A673 (cell line): ENCODE measurements at regions not wholly inside any gene's neighbourhood (a gene's known extent, or its start where the extent isn't known, plus 50 kb on each side); places are given as distances from the start of the nearest gene placed in this dataset.

Experiments used
- BruUV-seq: library from RNA; stranded (reverse); fragments of 400-500 nt; replicated peaks from 2 replicates; lab custom pipeline; 2021; lab: Mats Ljungman, UMichigan
- CTCF ChIA-PET: fragments of 300-600 bp; sonication (Branson Sonifier 250); formaldehyde crosslinking; loops from one replicate; lab custom pipeline; 2022; ENCODE audit warnings: antibody characterized with exemption; lab: Charles Lee
- POLR2A ChIA-PET: fragments of 300-600 bp; sonication (Branson Sonifier 250); formaldehyde crosslinking; loops from one replicate; lab custom pipeline; 2022; ENCODE audit warnings: antibody characterized with exemption; ENCODE audit not compliant: low non-redundant PET; lab: Charles Lee
- DNase-seq: peaks from one replicate; pipeline ENCODE4 v3.0.0-alpha.2; 2015; ENCODE audit warnings: low spot score
- H3K27ac ChIP-seq: fragments of 200-600 bp; sonication (generic); 2 replicates; pipeline ENCODE4 v1.5.1; 2016; ENCODE audit warnings: mixed run types, low read depth, mild to moderate bottlenecking, mixed read lengths, antibody characterized with exemption, low read length; ENCODE audit not compliant: poor library complexity, severe bottlenecking
- H3K27me3 ChIP-seq: fragments of 200-600 bp; sonication (generic); replicated peaks from 2 replicates; pipeline ENCODE4 v1.6.1; 2017; ENCODE audit warnings: mixed run types, low read depth, mild to moderate bottlenecking, mixed read lengths, antibody characterized with exemption, low read length; ENCODE audit not compliant: insufficient read depth, poor library complexity
- H3K36me3 ChIP-seq: fragments of 200-600 bp; sonication (generic); 2 replicates; pipeline ENCODE4 v1.6.1; 2016; ENCODE audit warnings: mixed run types, mild to moderate bottlenecking, mixed read lengths, antibody characterized with exemption, low read length; ENCODE audit not compliant: insufficient read depth, poor library complexity, severe bottlenecking
- H3K4me1 ChIP-seq: fragments of 200-600 bp; sonication (generic); 2 replicates; pipeline ENCODE4 v1.6.1; 2017; ENCODE audit warnings: mixed run types, mild to moderate bottlenecking, mixed read lengths, antibody characterized with exemption, low read length; ENCODE audit not compliant: insufficient read depth, poor library complexity, severe bottlenecking
- H3K4me3 ChIP-seq: fragments of 200-600 bp; sonication (generic); 2 replicates; pipeline ENCODE4 v1.5.1; 2016; ENCODE audit warnings: low read depth, mixed run types, mild to moderate bottlenecking, mixed read lengths, low read length; ENCODE audit not compliant: poor library complexity, severe bottlenecking
- H3K9me3 ChIP-seq: fragments of 200-600 bp; sonication (generic); 2 replicates; pipeline ENCODE4 v1.6.1; 2016; ENCODE audit warnings: mixed run types, low read depth, mild to moderate bottlenecking, mixed read lengths, antibody characterized with exemption, low read length; ENCODE audit not compliant: poor library complexity, severe bottlenecking
- CTCF ChIP-seq: fragments of 300-800, 200-600 bp; sonication (generic); conservative IDR thresholded peaks from 2 replicates; pipeline ENCODE4 v1.5.1; 2017; ENCODE audit warnings: low read depth, mild to moderate bottlenecking, antibody characterized with exemption, low read length, moderate library complexity, mixed read lengths
- EZH2 ChIP-seq: fragments of 200-600 bp; sonication (generic); IDR thresholded peaks from 2 replicates; pipeline ENCODE4 v1.6.1; 2017; ENCODE audit warnings: borderline replicate concordance, low read depth, mild to moderate bottlenecking, mixed read lengths, antibody characterized with exemption, low read length; ENCODE audit not compliant: poor library complexity, severe bottlenecking
- intact Hi-C: fragments of 100-400 bp; cut with micrococcal nuclease; formaldehyde crosslinking; loops from one replicate; pipeline ENCODE4 v1.10.0; 2022; ENCODE audit not compliant: unreplicated experiment

- POLR2A ChIA-PET = no interaction called here
- no peak overlapping the region for H3K4me3 ChIP-seq
- no peaks in the 10 kb centered on the region for H3K27me3 ChIP-seq
- intact Hi-C loops = no loop called here
- BruUV-seq = no TSS peak
- CTCF ChIA-PET = no interaction called here
- H3K27ac ChIP-seq = no peak overlapping the region
- H3K4me1 ChIP-seq = no peaks in the 10 kb centered on the region
- no peak for DNase-seq
- H3K36me3 ChIP-seq = no peaks in the 10 kb centered on the region
- TF ChIP-seq CTCF = no peak
- TF ChIP-seq EZH2 = no peak
- H3K9me3 ChIP-seq = peaks cover 14% of the 10 kb centered on the region
These were observed 963.2 kb upstream of the CELF2 start for GRCh38 chr10:10054466-10054865.

GRCh38 chr10:10055656-10056442, 961.8 kb upstream of the CELF2 start:
- no peaks in the 10 kb centered on the region for H3K4me1 ChIP-seq
- DNase-seq = no peak
- ChIA-PET CTCF (no interaction called here), POLR2A (no interaction called here)
- BruUV-seq = no TSS peak
- no peak overlapping the region for H3K27ac ChIP-seq
- peaks cover 4% of the 10 kb centered on the region for H3K9me3 ChIP-seq
- intact Hi-C loops = no loop called here
- no peak overlapping the region for H3K4me3 ChIP-seq
- TF ChIP-seq CTCF (no peak), EZH2 (no peak)
- H3K36me3 ChIP-seq = no peaks in the 10 kb centered on the region
- no peaks in the 10 kb centered on the region for H3K27me3 ChIP-seq

- H3K4me3 ChIP-seq = no peak overlapping the region
- TF ChIP-seq EZH2 = no peak
- no peak for TF ChIP-seq CTCF
- H3K9me3 ChIP-seq = peaks cover 4% of the 10 kb centered on the region
- H3K4me1 ChIP-seq = no peaks in the 10 kb centered on the region
- CTCF ChIA-PET = no interaction called here
- no TSS peak for BruUV-seq
- DNase-seq = no peak
- no peaks in the 10 kb centered on the region for H3K27me3 ChIP-seq
- H3K36me3 ChIP-seq = no peaks in the 10 kb centered on the region
- intact Hi-C loops = no loop called here
- POLR2A ChIA-PET = no interaction called here
- H3K27ac ChIP-seq = no peak overlapping the region
These were observed 960.7 kb upstream of the CELF2 start for GRCh38 chr10:10056961-10057360.
